Panc1 (cell line): ENCODE measurements at regions not wholly inside any gene's neighbourhood (a gene's known extent, or its start where the extent isn't known, plus 50 kb on each side); places are given as distances from the start of the nearest gene placed in this dataset.
"Not testable (repeated sequence)": the region's sequence is repeated elsewhere in the genome, so short reads cannot be mapped to it uniquely, and the experiment has no call there.

Source experiments
- ATAC-seq: fragments of 200-7000 bp; cut with Tn5 transposase; 2 replicates; pipeline ENCODE4 v1.9.1; 2020; ENCODE audit warnings: mild to moderate bottlenecking, moderate library complexity
- BruUV-seq: library from RNA; stranded (reverse); fragments of 400-500 nt; replicated peaks from 2 replicates; lab custom pipeline; 2021; lab: Mats Ljungman, UMichigan
- CTCF ChIA-PET: fragments of 300-600 bp; sonication (Branson Sonifier 250); formaldehyde crosslinking; loops from one replicate; lab custom pipeline; 2022; ENCODE audit warnings: antibody characterized with exemption; lab: Charles Lee
- POLR2A ChIA-PET: fragments of 300-600 bp; sonication (Branson Sonifier 250); formaldehyde crosslinking; loops from one replicate; lab custom pipeline; 2022; ENCODE audit warnings: antibody characterized with exemption; lab: Charles Lee
- DNase-seq: peaks from one replicate; pipeline ENCODE4 v3.0.0-alpha.2; 2010; ENCODE audit warnings: low read depth, low spot score
- H3K27ac ChIP-seq: 2 replicates; pipeline ENCODE4 v1.5.1; 2011; ENCODE audit warnings: mild to moderate bottlenecking, low read length, inconsistent platforms
- H3K27me3 ChIP-seq: fragments of 200-500 bp; sonication (Bioruptor generic); 2 replicates; pipeline ENCODE4 v1.6.0; 2014; ENCODE audit warnings: low read length, inconsistent platforms; ENCODE audit not compliant: control insufficient read depth, insufficient read depth
- H3K36me3 ChIP-seq: fragments of 200-500 bp; sonication (Bioruptor generic); 2 replicates; pipeline ENCODE4 v1.5.1; 2014; ENCODE audit warnings: inconsistent platforms, mild to moderate bottlenecking, low read length, moderate library complexity; ENCODE audit not compliant: control insufficient read depth, insufficient read depth
- H3K4me1 ChIP-seq: 2 replicates; pipeline ENCODE4 v1.5.1; 2011; ENCODE audit warnings: inconsistent platforms, mild to moderate bottlenecking, low read length, moderate library complexity; ENCODE audit not compliant: control insufficient read depth, insufficient read depth
- H3K4me3 ChIP-seq, 2 experiments: 2 replicates each; pipeline ENCODE4 v1.5.1; 2011 to 2012; ENCODE audit warnings: low read depth in 2 of 2, low read length in 2 of 2, mild to moderate bottlenecking in 2 of 2, inconsistent platforms in 1 of 2, moderate library complexity in 1 of 2
- H3K9me3 ChIP-seq: fragments of 200-500 bp; sonication (Bioruptor generic); 2 replicates; pipeline ENCODE4 v1.5.1; 2014; ENCODE audit warnings: low read depth, mild to moderate bottlenecking, inconsistent platforms, low read length, moderate library complexity; ENCODE audit not compliant: control insufficient read depth, insufficient read depth
- POLR2AphosphoS5 ChIP-seq: IDR thresholded peaks from 2 replicates; pipeline ENCODE4 v1.6.1; 2012; ENCODE audit warnings: mild to moderate bottlenecking, low read depth, low read length, moderate library complexity
- SIN3A ChIP-seq: IDR thresholded peaks from 2 replicates; pipeline ENCODE4 v1.6.1; 2012; ENCODE audit warnings: low read depth, mild to moderate bottlenecking, low read length, moderate library complexity, borderline replicate concordance; ENCODE audit not compliant: insufficient read depth
- TCF7L2 ChIP-seq: IDR thresholded peaks from 2 replicates; pipeline ENCODE4 v1.6.1; 2011; ENCODE audit warnings: mild to moderate bottlenecking, low read depth, low read length, inconsistent platforms
- in situ Hi-C: cut with HindIII; loops from 2 replicates; pipeline ENCODE4 v1.10.0; 2016; ENCODE audit warnings: low sequenced_read_pairs, low pct_unique_long_range_greater_than_20kb
- intact Hi-C: fragments of 100-400 bp; cut with micrococcal nuclease; formaldehyde crosslinking; loops from one replicate; pipeline ENCODE4 v1.10.0; 2022; ENCODE audit not compliant: unreplicated experiment
- TF ChIP-seq, protein P1 (sequence below): fragments of 450-650 bp; IDR thresholded peaks from 2 replicates; pipeline ENCODE4 v1.5.1; 2017; ENCODE audit warnings: mild to moderate bottlenecking
- TF ChIP-seq, protein P2 (sequence below), 2 experiments: IDR thresholded peaks; 2 replicates each; pipeline ENCODE4 v1.6.1; 2011 to 2012; ENCODE audit warnings: low read depth in 2 of 2, control low read depth in 1 of 2, low read length in 1 of 2, mild to moderate bottlenecking in 1 of 2, moderate library complexity in 1 of 2; ENCODE audit not compliant: insufficient read depth in 1 of 2

DNA sequence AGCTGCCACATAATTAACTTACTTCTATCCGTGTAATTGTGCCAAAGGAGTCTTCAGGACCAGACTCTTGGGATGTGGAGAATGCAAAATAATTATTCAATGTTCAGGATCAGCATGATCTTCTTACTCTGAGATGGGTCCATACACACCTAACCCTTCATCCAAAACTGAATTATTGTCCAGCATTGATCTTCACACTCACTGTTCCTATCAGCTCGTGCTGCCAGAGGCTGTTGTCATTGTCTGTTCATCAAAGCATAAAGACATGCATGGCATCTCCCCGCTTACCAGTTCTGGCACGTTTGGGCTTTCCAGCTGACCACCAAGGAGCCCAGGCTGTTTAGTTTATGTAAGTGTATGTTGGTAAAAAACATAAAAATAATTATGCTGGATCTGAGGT lies 1090.7 kb downstream of the DNAJB9 start:
- TF ChIP-seq SIN3A, result no peak
- H3K27ac ChIP-seq, result no peak overlapping the region
- intact Hi-C loops, result no loop called here
- in situ Hi-C loops, result no loop called here
- ChIA-PET CTCF (no interaction called here), POLR2A (no interaction called here)
- DNase-seq, result no peak
- H3K4me1 ChIP-seq, result no peaks in the 10 kb centered on the region
- no TSS peak for BruUV-seq
- no peaks in the 10 kb centered on the region for H3K36me3 ChIP-seq
- H3K27me3 ChIP-seq, result no peaks in the 10 kb centered on the region
- H3K4me3 ChIP-seq, result no peak overlapping the region
- ATAC-seq, result no peak
- H3K9me3 ChIP-seq, result no peaks in the 10 kb centered on the region

DNA sequence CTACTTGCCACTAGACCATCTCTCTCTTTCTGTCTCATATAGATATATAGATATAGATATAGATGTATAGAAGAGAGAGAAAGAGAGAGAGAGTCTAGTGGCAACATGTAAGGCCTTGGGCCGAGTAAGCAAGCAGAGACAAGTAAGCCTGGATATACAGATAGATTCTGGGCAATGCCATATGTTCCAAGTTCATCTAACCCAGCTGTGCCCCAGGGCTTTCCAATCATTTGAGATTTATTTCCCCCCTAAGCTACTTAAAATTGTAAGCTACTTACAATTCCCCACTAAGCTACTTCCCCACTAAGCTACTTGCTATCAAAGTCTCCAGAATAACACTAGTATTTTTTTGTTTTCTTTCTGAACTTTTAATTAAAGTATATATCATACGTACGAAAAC lies 1094.1 kb downstream of the DNAJB9 start:
- TF ChIP-seq POLR2AphosphoS5, result no peak
- no peak for TF ChIP-seq TCF7L2
- TF ChIP-seq, protein P1, sequence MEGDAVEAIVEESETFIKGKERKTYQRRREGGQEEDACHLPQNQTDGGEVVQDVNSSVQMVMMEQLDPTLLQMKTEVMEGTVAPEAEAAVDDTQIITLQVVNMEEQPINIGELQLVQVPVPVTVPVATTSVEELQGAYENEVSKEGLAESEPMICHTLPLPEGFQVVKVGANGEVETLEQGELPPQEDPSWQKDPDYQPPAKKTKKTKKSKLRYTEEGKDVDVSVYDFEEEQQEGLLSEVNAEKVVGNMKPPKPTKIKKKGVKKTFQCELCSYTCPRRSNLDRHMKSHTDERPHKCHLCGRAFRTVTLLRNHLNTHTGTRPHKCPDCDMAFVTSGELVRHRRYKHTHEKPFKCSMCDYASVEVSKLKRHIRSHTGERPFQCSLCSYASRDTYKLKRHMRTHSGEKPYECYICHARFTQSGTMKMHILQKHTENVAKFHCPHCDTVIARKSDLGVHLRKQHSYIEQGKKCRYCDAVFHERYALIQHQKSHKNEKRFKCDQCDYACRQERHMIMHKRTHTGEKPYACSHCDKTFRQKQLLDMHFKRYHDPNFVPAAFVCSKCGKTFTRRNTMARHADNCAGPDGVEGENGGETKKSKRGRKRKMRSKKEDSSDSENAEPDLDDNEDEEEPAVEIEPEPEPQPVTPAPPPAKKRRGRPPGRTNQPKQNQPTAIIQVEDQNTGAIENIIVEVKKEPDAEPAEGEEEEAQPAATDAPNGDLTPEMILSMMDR, result no peak
- no peak for TF ChIP-seq SIN3A
- TF ChIP-seq, protein P2, sequence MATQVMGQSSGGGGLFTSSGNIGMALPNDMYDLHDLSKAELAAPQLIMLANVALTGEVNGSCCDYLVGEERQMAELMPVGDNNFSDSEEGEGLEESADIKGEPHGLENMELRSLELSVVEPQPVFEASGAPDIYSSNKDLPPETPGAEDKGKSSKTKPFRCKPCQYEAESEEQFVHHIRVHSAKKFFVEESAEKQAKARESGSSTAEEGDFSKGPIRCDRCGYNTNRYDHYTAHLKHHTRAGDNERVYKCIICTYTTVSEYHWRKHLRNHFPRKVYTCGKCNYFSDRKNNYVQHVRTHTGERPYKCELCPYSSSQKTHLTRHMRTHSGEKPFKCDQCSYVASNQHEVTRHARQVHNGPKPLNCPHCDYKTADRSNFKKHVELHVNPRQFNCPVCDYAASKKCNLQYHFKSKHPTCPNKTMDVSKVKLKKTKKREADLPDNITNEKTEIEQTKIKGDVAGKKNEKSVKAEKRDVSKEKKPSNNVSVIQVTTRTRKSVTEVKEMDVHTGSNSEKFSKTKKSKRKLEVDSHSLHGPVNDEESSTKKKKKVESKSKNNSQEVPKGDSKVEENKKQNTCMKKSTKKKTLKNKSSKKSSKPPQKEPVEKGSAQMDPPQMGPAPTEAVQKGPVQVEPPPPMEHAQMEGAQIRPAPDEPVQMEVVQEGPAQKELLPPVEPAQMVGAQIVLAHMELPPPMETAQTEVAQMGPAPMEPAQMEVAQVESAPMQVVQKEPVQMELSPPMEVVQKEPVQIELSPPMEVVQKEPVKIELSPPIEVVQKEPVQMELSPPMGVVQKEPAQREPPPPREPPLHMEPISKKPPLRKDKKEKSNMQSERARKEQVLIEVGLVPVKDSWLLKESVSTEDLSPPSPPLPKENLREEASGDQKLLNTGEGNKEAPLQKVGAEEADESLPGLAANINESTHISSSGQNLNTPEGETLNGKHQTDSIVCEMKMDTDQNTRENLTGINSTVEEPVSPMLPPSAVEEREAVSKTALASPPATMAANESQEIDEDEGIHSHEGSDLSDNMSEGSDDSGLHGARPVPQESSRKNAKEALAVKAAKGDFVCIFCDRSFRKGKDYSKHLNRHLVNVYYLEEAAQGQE (IDR thresholded peaks at IDR 0.05; ENCODE audit: insufficient read depth in 1 of 2, low read depth in 2 of 2, low read length in 1 of 2), result no peak
- DNase-seq, result no peak
- no TSS peak for BruUV-seq
- intact Hi-C loops, result no loop called here
- no peak for ATAC-seq
- no peaks in the 10 kb centered on the region for H3K36me3 ChIP-seq
- H3K4me1 ChIP-seq, result no peaks in the 10 kb centered on the region
- H3K4me3 ChIP-seq, result no peak overlapping the region
- H3K9me3 ChIP-seq, result no peaks in the 10 kb centered on the region
- ChIA-PET POLR2A (no interaction called here), CTCF (no interaction called here)
- no peak overlapping the region for H3K27ac ChIP-seq
- H3K27me3 ChIP-seq, result no peaks in the 10 kb centered on the region
- in situ Hi-C loops, result no loop called here

DNA sequence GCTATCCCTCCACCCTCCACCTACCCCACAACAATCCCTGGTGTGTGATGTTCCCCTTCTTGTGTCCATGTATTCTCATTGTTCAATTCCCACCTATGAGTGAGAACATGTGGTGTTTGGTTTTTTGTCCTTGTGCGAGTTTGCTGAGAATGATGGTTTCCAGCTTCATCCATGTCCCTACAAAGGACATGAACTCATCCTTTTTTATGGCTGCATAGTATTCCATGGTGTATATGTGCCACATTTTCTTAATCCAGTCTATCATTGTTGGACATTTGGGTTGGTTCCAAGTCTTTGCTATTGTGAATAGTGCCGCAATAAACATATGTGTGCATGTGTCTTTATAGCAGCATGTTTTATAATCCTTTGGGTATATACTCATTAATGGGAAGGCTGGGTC lies 1117.6 kb downstream of the DNAJB9 start:
- DNase-seq, BruUV-seq, ATAC-seq, H3K9me3 ChIP-seq, POLR2A ChIA-PET, H3K36me3 ChIP-seq, H3K27ac ChIP-seq, H3K27me3 ChIP-seq, H3K4me3 ChIP-seq, in situ Hi-C loops, H3K4me1 ChIP-seq, CTCF ChIA-PET, intact Hi-C loops: not testable (repeated sequence)

DNA sequence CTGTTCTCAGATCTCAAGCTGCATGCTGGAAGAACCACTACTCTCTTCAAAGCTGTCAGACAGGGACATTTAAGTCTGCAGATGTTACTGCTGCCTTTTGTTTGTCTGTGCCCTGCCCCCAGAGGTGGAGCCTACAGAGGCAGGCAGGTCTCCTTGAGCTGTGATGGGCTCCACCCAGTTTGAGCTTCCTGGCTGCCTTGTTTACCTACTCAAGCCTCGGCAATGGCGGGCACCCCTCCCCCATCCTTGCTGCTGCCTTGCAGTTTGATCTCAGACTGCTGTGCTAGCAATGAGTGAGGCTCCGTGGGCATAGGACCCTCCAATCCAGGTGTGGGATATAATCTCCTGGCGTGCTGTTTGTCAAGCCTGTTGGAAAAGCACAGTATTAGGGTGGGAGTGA lies 1122.9 kb downstream of the DNAJB9 start:
- POLR2A ChIA-PET, CTCF ChIA-PET, in situ Hi-C loops, DNase-seq, BruUV-seq, ATAC-seq, H3K4me3 ChIP-seq, H3K36me3 ChIP-seq, H3K27me3 ChIP-seq, H3K27ac ChIP-seq, intact Hi-C loops, H3K4me1 ChIP-seq: not testable (repeated sequence)
- peaks cover 12% of the 10 kb centered on the region; the same call in 1 of the 2 replicates for H3K9me3 ChIP-seq
